Middle frontal gyrus (tissue), 1 donor: ENCODE measurements at regions not wholly inside any gene's neighbourhood (a gene's known extent, or its start where the extent isn't known, plus 50 kb on each side); places are given as distances from the start of the nearest gene placed in this dataset.

Source experiments
- DNase-seq: peaks from one replicate; pipeline ENCODE4 v3.0.0-alpha.2; 2015; ENCODE audit warnings: low spot score; ENCODE audit errors: extremely low spot score

- DNase-seq: no peak
These were observed 123.6 kb downstream of the PRLHR start for GRCh38 chr10:118471863-118472262.

GRCh38 chr10:118470470-118470869 lies 125.0 kb downstream of the PRLHR start:
- DNase-seq: no peak

DNA sequence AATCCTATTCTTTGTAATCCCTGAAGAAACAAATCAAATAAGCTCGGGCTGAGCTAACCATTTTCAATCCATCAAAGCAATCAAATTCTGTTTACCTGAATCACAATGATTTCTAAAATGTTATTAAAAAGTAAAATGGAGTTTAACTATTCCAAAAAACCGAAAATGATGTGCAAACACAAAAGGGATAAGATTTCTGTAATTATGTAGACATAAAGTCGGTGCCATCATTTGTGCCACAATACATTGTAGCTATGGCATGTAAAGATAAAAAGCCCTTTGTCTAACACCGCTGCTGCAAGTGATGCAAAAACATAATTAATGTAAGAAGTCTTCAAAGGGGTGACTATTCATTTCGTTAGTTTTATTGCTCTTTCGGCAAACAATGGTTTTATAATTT lies 125.1 kb upstream of the FAM204A start:
- no peak for DNase-seq

DNA sequence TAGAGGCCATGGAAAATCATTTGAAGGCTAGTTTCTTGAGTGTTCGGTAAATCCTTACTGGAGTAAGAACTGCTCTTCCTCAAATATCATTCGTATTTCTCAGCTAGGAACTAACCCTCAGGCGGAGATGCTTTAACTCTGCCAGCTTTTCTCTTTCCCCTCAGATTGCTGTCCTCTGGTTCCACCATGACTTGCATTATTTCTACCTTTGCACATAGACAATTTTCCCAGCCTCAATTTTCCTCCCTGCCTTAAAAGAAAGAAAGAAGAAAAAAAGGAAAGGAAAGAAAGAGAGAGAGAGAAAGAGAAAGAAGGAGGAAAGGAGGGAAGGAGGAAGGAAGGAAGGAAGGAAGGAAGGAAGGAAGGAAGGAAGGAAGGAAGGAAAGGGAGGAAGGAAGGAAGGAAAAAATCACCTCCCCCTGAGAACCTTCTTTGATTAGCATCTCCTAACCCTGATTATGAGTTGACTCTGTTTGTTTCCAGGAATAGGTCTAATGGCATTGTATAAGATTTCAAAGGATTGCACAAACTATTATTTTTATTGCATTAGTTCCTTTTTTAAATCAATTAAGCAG lies 123.3 kb upstream of the FAM204A start:
- DNase-seq: no peak

DNA sequence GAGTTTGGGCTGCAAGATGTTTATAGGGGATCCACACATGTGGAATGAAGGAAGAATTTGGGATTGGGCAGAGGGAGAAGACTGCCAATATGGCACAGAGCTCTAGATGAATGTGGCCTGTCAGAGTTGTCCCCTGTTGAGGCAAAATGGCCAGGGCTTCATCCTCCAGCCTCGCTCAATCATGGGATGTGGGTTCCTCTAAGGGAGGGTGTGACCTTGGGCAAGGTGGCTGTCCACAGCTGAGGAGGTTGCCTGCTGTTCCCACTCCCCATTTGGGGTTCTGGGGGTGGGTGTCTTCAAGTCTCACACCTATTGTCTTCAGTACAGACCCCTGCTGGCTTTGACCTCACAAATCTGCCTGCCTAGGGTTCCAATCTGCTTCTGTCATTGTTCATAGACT lies 121.6 kb upstream of the FAM204A start:
- no peak for DNase-seq

DNA sequence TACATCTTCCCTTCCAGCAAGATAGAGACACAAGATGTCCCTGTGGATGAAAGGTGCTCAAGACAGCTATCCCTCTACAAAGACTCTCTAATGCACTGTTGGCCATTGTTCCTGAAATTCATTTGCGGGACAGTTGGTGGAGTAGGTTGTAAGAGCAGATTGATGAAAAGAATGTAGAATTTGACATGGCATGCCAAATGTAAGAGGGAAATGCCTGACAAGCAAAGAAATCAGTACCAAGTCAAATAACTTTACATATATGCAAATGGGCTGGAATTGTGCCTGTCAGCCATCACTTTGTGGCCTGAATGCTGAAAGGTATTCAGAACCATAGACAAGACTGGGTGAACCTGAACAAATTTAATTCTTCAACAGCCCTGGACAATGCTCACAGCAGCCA lies 120.3 kb upstream of the FAM204A start:
- no peak for DNase-seq

- peak; percentile 69 for DNase-seq
These were observed 117.6 kb upstream of the FAM204A start for GRCh38 chr10:118459642-118460193.

DNA sequence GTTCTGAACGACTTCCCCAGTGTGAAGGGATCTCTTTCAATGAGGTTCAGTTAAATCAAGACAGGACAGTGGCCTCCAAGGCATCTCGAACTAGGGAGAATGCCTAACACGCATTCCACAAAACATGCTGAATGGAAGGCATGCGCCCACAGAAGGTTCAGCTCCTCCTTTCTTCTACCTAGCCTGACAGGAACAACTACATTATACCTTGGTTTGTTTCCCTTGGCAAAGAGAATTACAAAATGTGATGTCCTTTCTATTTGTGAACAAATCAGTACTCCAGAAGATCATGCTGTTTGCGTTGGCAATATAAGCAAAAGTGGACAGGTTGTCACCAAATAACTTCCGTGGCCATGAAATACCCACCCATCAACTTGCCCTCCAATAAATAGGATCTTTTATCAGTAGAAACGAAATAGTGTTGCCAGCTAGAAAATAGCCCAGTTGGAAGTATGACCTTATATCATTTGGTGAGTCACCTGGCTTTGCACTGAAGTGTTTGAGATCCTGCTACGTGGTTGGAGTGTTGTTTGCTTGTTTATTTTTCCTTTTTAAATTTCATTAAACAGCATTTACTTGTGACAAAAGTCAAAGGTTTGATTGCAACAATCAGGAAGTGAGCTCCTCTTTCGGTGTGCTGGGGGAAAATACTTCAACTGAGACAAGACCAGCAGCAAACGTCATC lies 117.0 kb upstream of the FAM204A start:
- DNase-seq: no peak

- no peak for DNase-seq
These were observed 115.8 kb upstream of the FAM204A start for GRCh38 chr10:118457824-118458428.

DNA sequence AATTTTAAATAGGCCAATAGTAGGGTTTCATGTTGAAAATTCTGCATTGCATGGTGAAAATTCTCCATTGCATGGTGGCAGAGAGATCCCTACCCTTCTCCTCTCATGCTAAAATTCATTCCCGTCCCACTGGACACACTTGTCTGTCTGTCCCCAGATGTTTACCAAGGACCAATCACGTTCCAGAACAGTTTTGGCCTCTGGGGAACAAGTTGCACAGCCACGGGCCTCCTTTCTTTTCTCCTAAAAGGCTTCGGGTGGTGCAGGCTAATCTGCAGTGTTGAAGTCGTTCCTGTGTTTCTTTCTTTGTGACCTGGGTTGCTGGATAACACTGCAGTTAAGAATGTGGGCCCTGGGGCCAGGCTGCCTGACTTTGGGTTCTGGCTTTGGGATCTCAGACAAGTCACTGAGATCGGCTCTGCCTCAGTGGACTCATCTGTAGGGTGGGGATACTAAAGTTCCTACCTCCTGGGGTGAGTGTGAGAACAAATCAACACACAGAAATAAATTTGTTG lies 113.1 kb upstream of the FAM204A start:
- no peak for DNase-seq

DNA sequence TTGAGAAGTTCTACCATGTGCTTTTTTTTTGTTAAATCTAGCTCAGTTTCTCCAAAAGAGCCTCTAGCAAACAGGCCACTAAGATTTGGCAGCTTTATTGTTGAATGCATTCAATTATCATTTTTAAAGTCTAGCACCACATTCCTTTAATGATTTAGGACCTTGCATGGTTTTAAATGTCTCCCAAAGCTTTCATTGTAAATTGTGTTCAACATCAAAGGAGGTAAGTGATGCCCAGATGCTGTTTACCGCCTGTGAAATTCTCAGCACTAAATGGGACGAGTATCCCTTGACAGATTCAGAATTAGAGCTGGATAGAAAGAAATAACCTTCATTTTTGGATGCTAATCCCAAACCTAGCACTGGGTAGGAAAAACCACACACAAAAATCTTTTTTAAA lies 112.1 kb upstream of the FAM204A start:
- DNase-seq: no peak

- DNase-seq: no peak
These were observed 110.0 kb upstream of the FAM204A start for GRCh38 chr10:118452098-118452497.

DNA sequence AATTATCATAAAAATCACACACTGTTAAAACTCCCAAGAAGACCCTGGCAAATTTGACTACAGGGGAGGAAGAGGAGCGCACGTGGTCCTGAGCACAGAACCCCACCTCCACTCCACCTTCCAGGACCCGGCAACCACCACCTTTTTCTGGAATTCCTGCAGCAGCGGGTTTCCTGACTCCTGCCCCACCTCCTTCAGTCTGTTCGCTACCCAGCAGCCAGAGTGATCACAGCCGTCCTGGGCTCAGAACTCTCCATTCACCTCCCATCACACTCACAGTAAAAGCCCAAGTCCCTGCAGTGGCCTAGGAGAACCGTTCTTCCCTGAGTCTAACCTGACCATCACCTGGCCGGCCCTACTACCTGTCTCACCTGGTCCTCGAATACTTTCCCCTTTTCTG lies 107.4 kb upstream of the FAM204A start:
- no peak for DNase-seq

- DNase-seq: no peak
These were observed 106.6 kb upstream of the FAM204A start for GRCh38 chr10:118448744-118449143.

DNA sequence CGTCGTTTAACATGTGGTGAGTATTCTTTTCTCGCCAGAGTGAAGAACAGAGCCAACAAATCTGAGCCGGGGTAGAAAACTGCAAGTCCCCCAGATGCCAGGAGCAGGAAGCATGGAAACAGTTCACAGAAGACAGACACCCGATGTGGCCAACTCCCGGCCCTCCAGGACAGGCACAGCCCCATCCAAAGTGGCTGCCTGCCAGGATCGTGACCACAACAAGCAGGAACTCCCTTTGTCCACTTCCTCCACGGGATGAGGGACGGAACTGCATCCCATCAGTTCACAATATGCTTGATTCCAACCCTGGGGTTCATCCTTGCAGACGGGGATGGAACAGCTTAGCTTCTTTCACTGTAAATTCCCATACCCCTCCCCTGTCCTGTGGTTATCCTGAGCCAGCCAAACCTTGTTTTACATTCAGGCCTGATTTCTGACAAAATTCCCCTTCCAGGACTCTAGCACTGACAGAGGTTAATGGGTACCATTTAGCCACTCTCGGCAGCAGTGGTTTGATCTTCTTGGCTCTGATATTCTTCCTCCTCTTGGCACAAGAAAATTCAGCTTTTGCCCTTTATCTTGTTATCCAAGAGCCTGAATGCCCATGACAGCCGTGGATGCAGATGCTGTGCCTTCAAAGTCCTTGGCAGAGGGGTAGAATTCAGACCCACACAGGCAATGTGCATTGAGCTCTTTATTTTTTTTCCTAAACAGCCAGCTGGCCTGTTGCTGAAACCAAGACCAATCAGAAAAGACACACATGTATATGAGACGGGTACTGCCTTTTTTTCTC lies 105.5 kb upstream of the FAM204A start:
- DNase-seq: no peak

- no peak for DNase-seq
These were observed 103.4 kb upstream of the FAM204A start for GRCh38 chr10:118445535-118445934.

DNA sequence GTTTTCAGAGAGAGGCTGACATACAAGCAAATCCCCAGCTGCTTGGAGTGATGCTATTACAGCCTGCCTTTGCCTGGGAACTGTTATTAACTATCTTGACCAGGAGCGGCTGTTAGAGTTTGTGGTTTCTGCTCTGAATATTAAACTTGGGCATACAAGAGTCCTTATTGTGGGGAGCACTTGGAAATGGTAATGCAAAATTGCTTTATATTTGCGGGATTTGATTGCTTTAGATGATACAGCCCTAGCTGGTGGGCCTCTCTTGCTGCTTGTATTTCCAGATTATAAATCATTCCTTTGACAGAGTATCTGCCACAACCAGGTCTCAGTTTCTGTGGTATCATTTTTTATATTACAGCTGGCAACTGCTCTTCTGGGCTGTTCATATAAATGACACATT lies 101.9 kb upstream of the FAM204A start:
- no peak for DNase-seq

DNA sequence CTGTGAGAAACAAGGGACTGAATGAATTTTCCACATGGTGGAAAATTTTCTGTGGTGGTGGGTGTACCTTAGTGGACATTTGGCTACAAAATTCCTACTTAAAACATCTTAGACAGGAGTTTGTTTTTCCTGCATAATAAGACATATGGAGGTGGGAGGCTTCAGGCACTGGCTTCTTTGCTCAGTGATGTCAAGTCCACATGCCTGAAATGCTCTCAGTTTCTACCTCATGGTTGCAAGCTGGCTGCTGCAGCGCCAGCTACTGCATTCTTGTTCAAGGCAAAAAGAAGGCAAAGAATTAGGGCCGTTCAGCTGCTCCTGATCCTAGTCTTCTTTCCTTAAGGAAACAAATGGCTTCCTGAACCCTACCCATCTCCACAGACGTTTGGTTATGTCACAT lies 99.9 kb upstream of the FAM204A start:
- DNase-seq: no peak

GRCh38 chr10:118439824-118440223 lies 97.7 kb upstream of the FAM204A start:
- no peak for DNase-seq

DNA sequence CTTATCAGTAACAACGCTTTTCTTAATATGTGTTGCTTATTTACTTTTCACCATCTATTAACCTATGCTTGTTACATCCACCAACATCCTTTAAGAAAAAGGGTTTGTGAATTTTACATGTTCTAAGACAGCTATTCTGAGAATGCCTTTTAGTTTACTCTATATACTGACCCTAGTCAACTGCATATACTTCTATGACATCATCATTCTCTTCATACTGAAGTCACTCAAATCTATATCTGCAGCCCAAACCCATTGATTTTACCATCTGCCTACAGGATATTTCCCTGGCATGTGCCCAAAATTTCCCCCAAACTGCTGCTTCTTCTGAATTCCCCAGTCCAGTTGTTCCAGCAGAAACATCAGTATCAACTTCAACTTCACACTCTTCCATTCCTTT lies 94.6 kb upstream of the FAM204A start:
- no peak for DNase-seq

GRCh38 chr10:118430190-118430589 lies 88.1 kb upstream of the FAM204A start:
- DNase-seq: no peak
